ENCODE measurements at regions not wholly inside any gene's neighbourhood (a gene's known extent, or its start where the extent isn't known, plus 50 kb on each side); places are given as distances from the start of the nearest gene placed in this dataset.
"Not testable (repeated sequence)": the region's sequence is repeated elsewhere in the genome, so short reads cannot be mapped to it uniquely, and the experiment has no call there.

DNA sequence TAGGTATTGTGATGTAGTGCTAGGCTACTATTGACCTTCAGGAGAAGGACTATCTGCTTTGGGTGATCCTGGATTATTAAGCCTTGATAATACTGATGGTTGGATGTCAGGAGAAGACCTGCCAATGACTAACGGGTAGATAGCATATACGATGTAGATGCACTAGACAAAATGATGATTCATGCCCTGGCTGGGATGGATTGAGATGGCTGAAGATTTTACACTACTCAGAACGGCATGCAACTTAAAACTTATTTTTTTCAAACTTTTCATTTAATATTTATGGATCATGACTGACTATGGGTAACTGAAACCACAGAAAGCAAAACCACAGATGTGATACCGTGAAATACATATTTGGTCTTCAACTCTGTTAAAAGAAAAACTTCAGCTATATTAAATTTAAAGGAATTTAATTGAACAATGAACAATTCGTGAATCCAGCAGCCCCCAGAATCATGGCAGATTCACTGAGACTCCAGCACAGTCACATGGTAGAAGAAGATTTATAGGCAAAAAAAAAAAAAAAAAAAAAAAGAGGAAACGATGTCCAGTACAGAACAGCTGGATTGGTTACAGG lies 124.6 kb upstream of the CDK13 start:
- DNase-seq, result no peak

DNA sequence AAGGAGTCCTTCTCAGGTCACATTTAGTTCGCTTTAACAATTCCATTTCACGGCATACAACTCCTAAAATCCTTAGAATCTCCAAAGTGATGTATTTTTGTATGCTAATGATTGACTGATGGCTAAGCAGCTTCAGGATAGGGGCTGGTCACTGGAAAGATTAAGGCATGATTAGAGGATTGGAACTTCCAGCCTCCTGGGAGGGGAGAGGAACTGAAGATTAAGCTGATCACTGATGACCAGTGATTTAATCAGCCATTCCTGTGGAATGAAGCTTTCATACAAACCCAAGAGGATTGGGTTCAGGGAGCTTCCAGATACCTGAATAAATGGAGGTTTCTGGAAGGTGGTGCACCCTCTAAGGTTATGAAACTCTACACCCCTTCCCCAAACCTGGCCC lies 123.9 kb upstream of the CDK13 start:
- DNase-seq, result no peak

GRCh38 chr7:39827571-39827970 lies 122.5 kb upstream of the CDK13 start:
- DNase-seq, result no peak

DNA sequence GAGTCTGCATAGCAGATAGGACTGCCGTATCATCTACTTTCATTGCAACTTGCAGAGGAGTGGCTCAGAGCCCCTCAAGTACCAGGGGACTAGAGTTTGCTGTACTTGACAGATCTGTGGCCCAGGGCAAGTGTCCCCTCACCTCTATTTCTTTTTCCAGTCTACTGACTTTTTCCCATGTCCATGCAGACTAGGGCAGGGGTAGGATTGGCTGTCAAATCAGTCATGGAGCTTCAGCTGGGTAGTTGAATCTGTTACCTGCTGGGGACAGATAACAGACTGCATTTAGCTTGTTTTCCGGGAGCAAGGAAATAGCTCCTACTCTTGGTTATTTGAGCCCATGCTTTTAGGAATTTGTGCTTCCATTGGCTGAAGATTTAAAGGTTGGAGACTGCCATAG lies 121.0 kb upstream of the CDK13 start:
- DNase-seq, result no peak

DNA sequence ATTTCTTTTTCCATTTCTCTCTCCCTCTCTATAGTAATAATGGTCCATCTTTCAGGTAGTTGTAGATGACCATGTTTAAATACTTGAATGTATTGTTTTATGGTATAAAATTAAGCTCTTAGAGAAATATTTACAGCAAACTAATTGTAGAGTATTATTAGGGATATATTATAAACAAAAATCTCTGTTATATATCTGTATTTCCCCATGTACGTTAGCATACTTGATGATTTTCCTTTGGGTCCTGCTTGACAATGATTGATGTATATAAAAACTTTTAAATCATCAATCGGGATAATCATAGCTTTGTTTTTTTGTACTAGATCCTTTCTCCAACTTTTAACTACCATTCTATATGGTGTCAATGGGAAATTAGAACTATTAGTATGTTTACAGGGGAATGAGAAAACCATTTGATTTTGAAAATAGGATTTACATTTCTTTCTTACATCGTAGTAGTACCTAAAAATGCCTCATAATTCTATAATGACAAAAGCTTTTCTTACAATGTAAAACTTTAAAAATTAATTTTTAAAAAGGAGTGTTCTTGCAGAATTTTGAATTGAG lies 117.5 kb upstream of the CDK13 start:
- no peak for DNase-seq

DNA sequence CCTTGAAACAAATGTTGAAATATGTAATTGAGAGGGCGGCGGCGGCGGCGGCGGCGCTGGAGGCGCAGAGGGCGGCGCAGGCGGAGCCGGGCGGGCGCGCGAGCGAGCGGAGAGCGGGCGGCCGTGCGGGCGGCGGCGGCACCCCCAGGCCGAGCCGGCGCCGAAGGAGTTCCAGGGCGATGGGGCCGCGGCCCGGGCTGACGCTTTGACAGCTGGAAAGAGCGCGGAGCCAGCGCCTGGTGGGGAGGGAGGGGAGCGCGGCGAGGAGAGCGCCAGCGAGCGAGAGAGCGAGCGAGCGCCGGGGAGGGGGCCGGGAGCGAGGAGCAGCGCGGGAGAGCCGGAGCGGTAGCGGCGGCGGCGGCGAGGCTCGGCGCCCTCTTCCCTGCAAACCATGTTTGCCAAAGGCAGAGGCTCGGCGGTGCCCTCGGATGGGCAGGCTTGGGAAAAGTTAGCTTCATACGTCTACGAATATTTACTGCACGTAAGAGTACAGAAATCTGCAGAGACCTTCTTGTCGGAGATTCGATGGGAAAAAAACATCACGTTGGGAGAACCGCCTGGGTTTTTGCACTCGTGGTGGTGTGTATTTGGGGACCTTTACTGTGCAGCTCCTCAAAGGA lies 116.8 kb upstream of the CDK13 start:
- DNase-seq, result peak; percentile 67 to 72

GRCh38 chr7:39833865-39834634 lies 116.0 kb upstream of the CDK13 start:
- not testable (repeated sequence) for DNase-seq

GRCh38 chr7:39838326-39838725 lies 111.7 kb upstream of the CDK13 start:
- DNase-seq, result no peak

- DNase-seq, result no peak
Observed at GRCh38 chr7:39845006-39845405, 105.0 kb upstream of the CDK13 start.

- no peak for DNase-seq
Observed at GRCh38 chr7:39847227-39847626, 102.8 kb upstream of the CDK13 start.

DNA sequence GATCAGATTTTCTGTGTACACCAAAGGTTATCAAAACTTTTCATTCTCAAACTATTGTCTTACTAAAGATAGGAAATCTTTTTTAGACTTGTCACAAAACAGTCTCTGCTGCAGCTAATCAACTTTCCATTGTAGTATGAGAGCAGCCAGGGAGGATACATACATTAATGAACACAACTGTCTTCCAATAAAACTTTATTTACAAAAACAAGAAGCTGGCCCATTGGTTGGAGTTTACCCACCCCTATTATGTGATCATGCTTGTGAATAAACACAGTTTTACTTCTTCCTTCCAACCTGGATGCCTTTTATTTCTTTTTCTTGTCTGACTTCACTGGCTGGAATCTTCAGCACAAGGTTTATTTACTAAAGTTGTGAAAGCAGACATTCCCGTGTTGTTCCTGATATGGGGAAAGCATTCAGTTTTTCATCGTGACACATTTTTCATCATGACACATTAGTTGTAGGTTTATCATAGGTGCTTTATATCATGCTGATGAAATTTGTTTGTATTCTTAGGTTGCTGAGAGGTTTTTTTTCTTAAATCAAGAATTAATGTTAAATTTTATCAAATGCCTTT lies 98.5 kb upstream of the CDK13 start:
- DNase-seq, result no peak

DNA sequence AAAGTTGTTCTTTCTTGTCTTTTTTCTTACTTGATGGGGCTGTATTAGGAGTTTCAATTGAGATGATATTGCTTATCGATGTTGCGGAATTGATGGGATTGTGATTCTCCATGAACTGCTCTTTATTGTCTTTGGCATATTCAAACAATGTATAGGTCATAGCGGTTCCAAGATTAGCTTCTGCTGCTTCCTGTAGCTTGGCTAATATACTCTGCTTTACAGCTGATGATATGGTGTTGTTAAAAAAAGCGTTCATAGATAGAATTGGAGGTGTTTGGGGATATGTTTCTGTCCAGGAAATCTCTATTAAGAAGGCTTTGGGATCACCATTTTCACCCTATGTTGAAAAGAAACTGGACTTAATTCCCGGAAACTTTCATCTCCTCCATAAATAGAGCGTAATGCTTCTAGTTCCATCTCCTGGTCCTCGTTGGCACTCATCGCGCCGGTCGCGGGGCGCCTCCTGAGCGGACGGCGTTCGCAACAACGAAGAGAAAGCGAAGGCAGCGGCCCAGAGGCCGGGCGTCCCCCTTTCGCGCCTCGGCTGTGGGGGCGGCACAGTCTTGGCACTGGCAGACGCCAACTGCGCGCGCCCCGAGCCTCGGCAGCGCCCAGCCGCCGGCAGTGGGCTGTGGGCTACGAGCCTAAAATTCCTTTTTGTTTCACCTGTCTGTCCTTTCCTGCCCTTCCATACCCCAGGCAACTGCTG lies 95.3 kb upstream of the CDK13 start:
- not testable (repeated sequence) for DNase-seq

DNA sequence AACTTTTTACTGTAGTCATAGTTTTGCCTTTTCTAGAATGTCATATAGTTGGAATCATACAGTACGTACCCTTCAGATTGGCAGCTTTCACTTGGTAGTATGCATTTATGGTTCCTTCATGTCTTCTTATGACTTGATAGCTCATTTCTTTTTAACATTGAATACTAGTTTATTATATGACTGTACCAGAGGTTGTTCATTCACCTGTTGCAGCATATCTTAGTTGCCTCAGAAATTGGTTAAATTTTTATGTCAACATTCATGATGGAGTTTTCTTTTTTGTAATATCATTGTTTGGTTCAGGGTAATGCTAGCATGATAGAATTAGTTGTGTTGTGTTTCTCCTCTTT lies 94.8 kb upstream of the CDK13 start:
- DNase-seq, result no peak

GRCh38 chr7:39863675-39864322 lies 86.3 kb upstream of the CDK13 start:
- not testable (repeated sequence) for DNase-seq

- DNase-seq, result not testable (repeated sequence)
Observed at GRCh38 chr7:39869888-39870522, 80.1 kb upstream of the CDK13 start.

- not testable (repeated sequence) for DNase-seq
Observed at GRCh38 chr7:39871610-39872009, 78.4 kb upstream of the CDK13 start.

GRCh38 chr7:39880556-39880955 lies 69.5 kb upstream of the CDK13 start:
- no peak for DNase-seq

DNA sequence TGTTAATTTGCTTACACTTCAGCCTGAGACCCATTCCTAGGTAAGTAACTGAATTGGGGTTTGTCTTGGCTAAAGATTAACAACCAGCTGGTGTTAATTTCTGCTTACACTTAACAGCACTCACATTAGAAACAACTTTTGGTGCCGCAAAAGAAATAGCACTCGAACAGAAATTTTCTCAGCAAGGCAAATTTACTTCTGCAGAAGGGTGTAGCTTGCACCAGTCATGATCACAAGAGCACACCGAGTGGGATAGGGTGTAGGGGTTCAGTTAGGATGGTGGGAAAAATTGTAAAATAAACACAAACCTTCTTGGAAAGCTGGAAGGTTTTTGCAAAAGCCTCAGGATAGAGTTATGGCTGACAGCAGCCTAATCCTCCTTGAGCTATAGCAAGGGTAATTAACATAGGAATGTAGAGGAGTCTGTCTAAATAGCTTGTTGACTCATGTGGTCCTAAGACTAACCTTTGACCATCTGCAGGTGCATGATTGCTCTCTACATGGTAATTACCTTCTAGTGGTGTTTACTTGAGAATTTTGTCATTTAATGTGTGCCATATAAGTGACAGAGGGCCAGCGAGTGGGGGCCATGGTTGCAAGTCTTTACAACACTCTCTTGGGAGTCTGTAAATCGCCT lies 67.8 kb upstream of the CDK13 start:
- DNase-seq, result no peak

- no peak for DNase-seq
Observed at GRCh38 chr7:39883812-39884390, 66.2 kb upstream of the CDK13 start.

DNA sequence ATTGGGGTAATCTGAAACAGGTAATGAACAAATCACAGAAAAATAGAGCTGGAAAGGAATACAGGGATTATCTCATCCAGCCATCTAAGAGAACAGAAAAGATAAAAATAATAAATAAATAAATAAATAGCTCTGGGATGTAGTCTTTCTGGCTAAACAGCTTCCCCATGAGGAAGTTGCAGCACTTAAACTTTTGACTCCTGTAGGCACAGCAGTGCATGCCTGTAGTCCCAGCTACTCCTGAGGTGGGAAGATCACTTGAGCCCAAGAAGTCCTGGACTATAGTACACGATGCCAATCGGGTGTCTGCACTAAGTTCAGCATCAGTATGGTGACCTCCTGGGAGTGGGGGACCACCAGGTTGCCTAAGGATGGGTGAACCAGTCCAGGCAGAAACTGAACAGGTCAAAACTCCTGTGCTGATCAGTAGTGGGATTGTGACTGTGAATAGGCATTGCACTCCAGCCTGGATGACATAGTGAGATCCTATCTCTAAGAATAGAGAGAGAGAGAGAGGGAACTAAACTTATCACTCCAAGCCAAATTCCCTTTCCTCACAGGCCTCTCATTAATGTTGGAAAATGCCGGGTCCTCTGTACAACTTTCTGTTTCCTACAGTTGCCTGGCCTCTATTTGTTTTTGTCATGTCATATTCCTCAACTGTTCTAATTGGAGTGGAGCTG lies 61.7 kb upstream of the CDK13 start:
- no peak for DNase-seq
